ENCODE measurements at regions not wholly inside any gene's neighbourhood (a gene's known extent, or its start where the extent isn't known, plus 50 kb on each side); places are given as distances from the start of the nearest gene placed in this dataset.

DNA sequence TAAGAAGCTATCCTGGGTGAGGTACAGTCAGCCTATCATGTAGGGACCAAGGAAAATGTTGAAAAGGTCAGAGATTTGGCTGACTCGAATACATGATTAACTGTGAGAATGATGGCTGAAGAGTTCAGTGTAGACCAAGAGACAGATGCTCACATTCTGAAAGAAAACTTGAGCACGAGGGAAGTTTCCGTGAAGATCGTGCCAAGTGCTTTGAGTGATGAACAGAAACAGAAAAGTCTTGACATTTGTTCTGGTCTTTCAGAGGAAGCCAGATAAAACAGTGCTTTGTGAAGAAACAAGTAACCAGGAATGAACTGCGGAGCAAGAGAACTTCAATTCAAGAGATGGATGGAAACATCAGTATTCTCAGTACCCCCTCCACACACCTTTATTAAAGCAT is 500.3 kb upstream of the SMIM21 start:
- 63 to 72% (median 66%) methylated on average over 5 of the region's 5 CpGs for WGBS, 4 donors
- intact Hi-C loops (cut with DNase I): no loop called here
- Histone ChIP-seq H3K4me1 (replicated peaks in 1 of 2) (no peaks in the 10 kb centered on the region), H3K27ac (no peak overlapping the region), H3K27me3 (no peaks in the 10 kb centered on the region), H3K36me3 (replicated peaks in 1 of 2) (no peaks in the 10 kb centered on the region), H3K9me3 (replicated peaks in 1 of 3) (no peaks in the 10 kb centered on the region), H3K4me3 (no peak overlapping the region)
- DNase-seq: no peak
- no peak for TF ChIP-seq POLR2A (IDR thresholded peaks at IDR 0.05)
- no peak for TF ChIP-seq CTCF (IDR thresholded peaks at IDR 0.05)

- intact Hi-C loops (cut with DNase I): no loop called here
- no peaks in the 10 kb centered on the region for H3K4me1 ChIP-seq (replicated peaks in 1 of 2)
- WGBS, 4 donors: 73 to 86% (median 76%) methylated on average over 6 of the region's 6 CpGs
- TF ChIP-seq CTCF (IDR thresholded peaks at IDR 0.05): no peak
- no peaks in the 10 kb centered on the region for H3K9me3 ChIP-seq (replicated peaks in 1 of 3)
- no peaks in the 10 kb centered on the region for H3K36me3 ChIP-seq (replicated peaks in 1 of 2)
- no peak overlapping the region for H3K27ac ChIP-seq
- H3K4me3 ChIP-seq: no peak overlapping the region
- no peaks in the 10 kb centered on the region for H3K27me3 ChIP-seq
- DNase-seq: no peak
Measured at GRCh38 chr18:75926811-75927210, 499.3 kb upstream of the SMIM21 start.

GRCh38 chr18:75923169-75923568 is 495.7 kb upstream of the SMIM21 start:
- H3K4me1 ChIP-seq (replicated peaks in 1 of 2): no peaks in the 10 kb centered on the region
- 26 to 42% (median 30%) methylated on average over 3 to 4 of the region's 4 CpGs for WGBS, 4 donors
- H3K9me3 ChIP-seq (replicated peaks in 1 of 3): no peaks in the 10 kb centered on the region
- no peak for TF ChIP-seq POLR2A (IDR thresholded peaks at IDR 0.05)
- TF ChIP-seq CTCF (IDR thresholded peaks at IDR 0.05): no peak
- peak in 5 of 7 donors; percentile 27 to 67 (median 32) for DNase-seq
- no peak overlapping the region for H3K27ac ChIP-seq
- no peaks in the 10 kb centered on the region for H3K36me3 ChIP-seq (replicated peaks in 1 of 2)
- intact Hi-C loops (cut with DNase I): no loop called here
- no peak overlapping the region for H3K4me3 ChIP-seq
- H3K27me3 ChIP-seq: no peaks in the 10 kb centered on the region

- Histone ChIP-seq H3K4me1 (replicated peaks in 1 of 2) (no peaks in the 10 kb centered on the region), H3K27ac (no peak overlapping the region), H3K4me3 (peak overlapping the region in 1 of 4 donors; percentile 26), H3K9me3 (replicated peaks in 1 of 3) (no peaks in the 10 kb centered on the region), H3K27me3 (peaks cover 5% of the 10 kb centered on the region), H3K36me3 (replicated peaks in 1 of 2) (no peaks in the 10 kb centered on the region)
- DNase-seq: no peak
- TF ChIP-seq CTCF (IDR thresholded peaks at IDR 0.05): no peak
- intact Hi-C loops (cut with DNase I): no loop called here
- 10 to 29% (median 22%) methylated on average over 4 to 18 of the region's 18 CpGs; no CpG with 5 or more reads in 1 of the 4 donors for WGBS, 4 donors
Measured at GRCh38 chr18:75916624-75916982, 489.1 kb upstream of the SMIM21 start.

Data from adrenal gland (tissue), 9 donors.